ENCODE measurements at regions not wholly inside any gene's neighbourhood (a gene's known extent, or its start where the extent isn't known, plus 50 kb on each side); places are given as distances from the start of the nearest gene placed in this dataset.

- H3K4me3 ChIP-seq (ENCODE audit: low read depth, low read length), result no peak overlapping the region
- no peak for DNase-seq (ENCODE audit: low read depth)
- TF ChIP-seq CTCF (IDR thresholded peaks at IDR 0.05; ENCODE audit: low read depth, low read length, missing control alignments), result no peak
- in situ Hi-C loops (cut with HindIII; ENCODE audit: low sequenced_read_pairs), result no loop called here
Measured at GRCh38 chr1:90564164-90564563, 152.9 kb downstream of the BARHL2 start.

- in situ Hi-C loops (cut with HindIII; ENCODE audit: low sequenced_read_pairs), result no loop called here
- TF ChIP-seq CTCF (IDR thresholded peaks at IDR 0.05; ENCODE audit: low read depth, low read length, missing control alignments), result no peak
- no peak for DNase-seq (ENCODE audit: low read depth)
- no peak overlapping the region for H3K4me3 ChIP-seq (ENCODE audit: low read depth, low read length)
Measured at GRCh38 chr1:90562892-90563291, 154.2 kb downstream of the BARHL2 start.

- in situ Hi-C loops (cut with HindIII; ENCODE audit: low sequenced_read_pairs), result no loop called here
- DNase-seq (ENCODE audit: low read depth), result no peak
- no peak for TF ChIP-seq CTCF (IDR thresholded peaks at IDR 0.05; ENCODE audit: low read depth, low read length, missing control alignments)
- no peak overlapping the region for H3K4me3 ChIP-seq (ENCODE audit: low read depth, low read length)
Measured at GRCh38 chr1:90561911-90562310, 155.2 kb downstream of the BARHL2 start.

GRCh38 chr1:90561103-90561783 is 155.9 kb downstream of the BARHL2 start:
- no peak overlapping the region for H3K4me3 ChIP-seq (ENCODE audit: low read depth, low read length)
- in situ Hi-C loops (cut with HindIII; ENCODE audit: low sequenced_read_pairs), result no loop called here

GRCh38 chr1:90558754-90559378 is 158.2 kb downstream of the BARHL2 start:
- no peak for TF ChIP-seq CTCF (IDR thresholded peaks at IDR 0.05; ENCODE audit: low read depth, low read length, missing control alignments)
- in situ Hi-C loops (cut with HindIII; ENCODE audit: low sequenced_read_pairs), result no loop called here
- no peak overlapping the region for H3K4me3 ChIP-seq (ENCODE audit: low read depth, low read length)
- DNase-seq (ENCODE audit: low read depth), result no peak

More at GRCh38 chr1:90561103-90561783, 155.9 kb downstream of the BARHL2 start:
- DNase-seq (ENCODE audit: low read depth), result no peak
- TF ChIP-seq CTCF (IDR thresholded peaks at IDR 0.05; ENCODE audit: low read depth, low read length, missing control alignments), result no peak

GRCh38 chr1:90558126-90558525 is 159.0 kb downstream of the BARHL2 start:
- TF ChIP-seq CTCF (IDR thresholded peaks at IDR 0.05; ENCODE audit: low read depth, low read length, missing control alignments), result no peak
- H3K4me3 ChIP-seq (ENCODE audit: low read depth, low read length), result no peak overlapping the region
- no peak for DNase-seq (ENCODE audit: low read depth)
- in situ Hi-C loops (cut with HindIII; ENCODE audit: low sequenced_read_pairs), result no loop called here

Data from astrocyte of the cerebellum (primary cell).